NCI-H1417 treated with DMSO at 0.1 percent for 48 hours (cell line): ENCODE measurements at regions not wholly inside any gene's neighbourhood (a gene's known extent, or its start where the extent isn't known, plus 50 kb on each side); places are given as distances from the start of the nearest gene placed in this dataset.

ENCODE experiments used
- DNase-seq: peaks from one replicate; lab custom pipeline; 2025; lab: John Stamatoyannopoulos, UW

GRCh38 chr2:64402876-64403275, 51.1 kb upstream of the LGALSL start:
- DNase-seq, result no peak

GRCh38 chr2:64403426-64403825, 50.5 kb upstream of the LGALSL start:
- no peak for DNase-seq

GRCh38 chr2:64404002-64404731, 49.8 kb upstream of the LGALSL start:
- DNase-seq, result no peak
